NCI-H2196 (cell line): ENCODE measurements at regions not wholly inside any gene's neighbourhood (a gene's known extent, or its start where the extent isn't known, plus 50 kb on each side); places are given as distances from the start of the nearest gene placed in this dataset.

Source experiments
- DNase-seq: peaks from one replicate; lab custom pipeline; 2025; ENCODE audit not compliant: unreplicated experiment; lab: John Stamatoyannopoulos, UW

GRCh38 chr1:239779962-239780361, 311.7 kb upstream of the FMN2 start:
- DNase-seq: no peak

GRCh38 chr1:239784896-239785295, 306.8 kb upstream of the FMN2 start:
- DNase-seq: no peak

- no peak for DNase-seq
Observed at GRCh38 chr1:239785576-239785975, 306.1 kb upstream of the FMN2 start.

- DNase-seq: no peak
Observed at GRCh38 chr1:239786464-239786863, 305.2 kb upstream of the FMN2 start.

- DNase-seq: no peak
Observed at GRCh38 chr1:239792157-239792556, 299.5 kb upstream of the FMN2 start.

GRCh38 chr1:239795304-239795703, 296.4 kb upstream of the FMN2 start:
- DNase-seq: no peak

- no peak for DNase-seq
Observed at GRCh38 chr1:239799617-239800016, 292.1 kb upstream of the FMN2 start.

- DNase-seq: no peak
Observed at GRCh38 chr1:239800861-239801260, 290.8 kb upstream of the FMN2 start.

GRCh38 chr1:239802275-239802674, 289.4 kb upstream of the FMN2 start:
- DNase-seq: no peak

GRCh38 chr1:239803781-239804180, 287.9 kb upstream of the FMN2 start:
- DNase-seq: no peak

- no peak for DNase-seq
Observed at GRCh38 chr1:239804266-239804665, 287.4 kb upstream of the FMN2 start.

GRCh38 chr1:239805042-239805441, 286.6 kb upstream of the FMN2 start:
- DNase-seq: no peak

- DNase-seq: no peak
Observed at GRCh38 chr1:239805851-239806772, 285.6 kb upstream of the FMN2 start.

- DNase-seq: no peak
Observed at GRCh38 chr1:239806897-239807296, 284.8 kb upstream of the FMN2 start.

- DNase-seq: no peak
Observed at GRCh38 chr1:239807361-239807760, 284.3 kb upstream of the FMN2 start.

- no peak for DNase-seq
Observed at GRCh38 chr1:239810061-239810481, 281.6 kb upstream of the FMN2 start.

- DNase-seq: no peak
Observed at GRCh38 chr1:239811211-239811885, 280.3 kb upstream of the FMN2 start.

GRCh38 chr1:239812580-239812979, 279.1 kb upstream of the FMN2 start:
- no peak for DNase-seq

- DNase-seq: no peak
Observed at GRCh38 chr1:239814306-239814881, 277.3 kb upstream of the FMN2 start.

- no peak for DNase-seq
Observed at GRCh38 chr1:239815074-239815473, 276.6 kb upstream of the FMN2 start.

GRCh38 chr1:239816081-239816782, 275.5 kb upstream of the FMN2 start:
- no peak for DNase-seq
